ENCODE measurements at regions not wholly inside any gene's neighbourhood (a gene's known extent, or its start where the extent isn't known, plus 50 kb on each side); places are given as distances from the start of the nearest gene placed in this dataset.
A peak's percentile ranks its signal among the peaks of the same experiment; 100 is the strongest.
"Not testable (repeated sequence)": the region's sequence is repeated elsewhere in the genome, so short reads cannot be mapped to it uniquely, and the experiment has no call there.

- no peak for DNase-seq (ENCODE audit: low spot score)
Measured at GRCh38 chr1:168826269-168826668, 97.3 kb upstream of the DPT start.

GRCh38 chr1:168827557-168827956, 98.6 kb upstream of the DPT start:
- DNase-seq (ENCODE audit: low spot score), result no peak

GRCh38 chr1:168829876-168830275, 100.9 kb upstream of the DPT start:
- DNase-seq (ENCODE audit: low spot score), result no peak

- no peak for DNase-seq (ENCODE audit: low spot score)
Measured at GRCh38 chr1:168830562-168830961, 101.6 kb upstream of the DPT start.

GRCh38 chr1:168832661-168833060, 103.7 kb upstream of the DPT start:
- no peak for DNase-seq (ENCODE audit: low spot score)

- DNase-seq (ENCODE audit: low spot score), result no peak
Measured at GRCh38 chr1:168833362-168833761, 104.4 kb upstream of the DPT start.

- no peak for DNase-seq (ENCODE audit: low spot score)
Measured at GRCh38 chr1:168833801-168834224, 104.8 kb upstream of the DPT start.

- DNase-seq (ENCODE audit: low spot score), result no peak
Measured at GRCh38 chr1:168834225-168834872, 105.3 kb upstream of the DPT start.

- no peak for DNase-seq (ENCODE audit: low spot score)
Measured at GRCh38 chr1:168835176-168835575, 106.2 kb upstream of the DPT start.

- no peak for DNase-seq (ENCODE audit: low spot score)
Measured at GRCh38 chr1:168835791-168836190, 106.8 kb upstream of the DPT start.

- no peak for DNase-seq (ENCODE audit: low spot score)
Measured at GRCh38 chr1:168836469-168836868, 107.5 kb upstream of the DPT start.

- not testable (repeated sequence) for DNase-seq (ENCODE audit: low spot score)
Measured at GRCh38 chr1:168837230-168837629, 108.2 kb upstream of the DPT start.

GRCh38 chr1:168842306-168842705, 113.3 kb upstream of the DPT start:
- no peak for DNase-seq (ENCODE audit: low spot score)

GRCh38 chr1:168842916-168843315, 113.9 kb upstream of the DPT start:
- no peak for DNase-seq (ENCODE audit: low spot score)

- no peak for DNase-seq (ENCODE audit: low spot score)
Measured at GRCh38 chr1:168843401-168843800, 114.4 kb upstream of the DPT start.

GRCh38 chr1:168843950-168844349, 114.9 kb upstream of the DPT start:
- no peak for DNase-seq (ENCODE audit: low spot score)

GRCh38 chr1:168845140-168845539, 116.1 kb upstream of the DPT start:
- no peak for DNase-seq (ENCODE audit: low spot score)

GRCh38 chr1:168848051-168848450, 119.0 kb upstream of the DPT start:
- peak; percentile 52 for DNase-seq (ENCODE audit: low spot score)

- no peak for DNase-seq (ENCODE audit: low spot score)
Measured at GRCh38 chr1:168861421-168862004, 132.5 kb upstream of the DPT start.

- no peak for DNase-seq (ENCODE audit: low spot score)
Measured at GRCh38 chr1:168863772-168864171, 134.8 kb upstream of the DPT start.

GRCh38 chr1:168864266-168864665, 135.3 kb upstream of the DPT start:
- no peak for DNase-seq (ENCODE audit: low spot score)

GRCh38 chr1:168865850-168866620, 137.0 kb upstream of the DPT start:
- no peak for DNase-seq (ENCODE audit: low spot score)

- DNase-seq (ENCODE audit: low spot score), result no peak
Measured at GRCh38 chr1:168867941-168868634, 139.1 kb upstream of the DPT start.

Data from Ammon's horn (tissue), 1 donor.